ENCODE measurements at regions not wholly inside any gene's neighbourhood (a gene's known extent, or its start where the extent isn't known, plus 50 kb on each side); places are given as distances from the start of the nearest gene placed in this dataset.

DNA sequence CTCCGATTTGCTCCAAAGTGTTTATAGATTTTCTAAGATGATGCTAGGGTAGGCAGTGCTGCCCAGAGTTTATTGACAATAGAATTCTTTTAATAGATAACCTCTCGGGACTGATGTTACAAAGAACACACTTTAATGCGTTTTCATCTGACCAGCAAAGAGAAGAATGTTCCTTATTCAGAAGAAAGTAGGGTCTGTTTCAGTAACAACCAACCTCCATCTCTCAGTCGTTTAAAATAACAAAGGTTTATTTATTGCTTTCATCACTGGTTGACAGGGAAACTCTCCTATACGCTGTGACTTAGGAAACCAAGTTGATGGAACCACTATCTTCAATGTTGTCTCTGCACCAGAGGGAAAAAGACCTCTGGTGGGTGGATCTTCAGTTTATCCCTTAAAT is 55.1 kb upstream of the PAPPA start:
- Histone ChIP-seq H3K9ac (ENCODE audit: low read length) (no peak overlapping the region), H3K4me1 (ENCODE audit: low read length) (no peaks in the 10 kb centered on the region), H3K79me2 (ENCODE audit: low read length) (no peaks in the 10 kb centered on the region), H4K20me1 (ENCODE audit: insufficient read depth, low read length) (no peaks in the 10 kb centered on the region), H3K9me3 (replicated peaks; ENCODE audit: insufficient read depth, low read length) (no peaks in the 10 kb centered on the region), H3K27ac (ENCODE audit: low read length) (no peak overlapping the region), H3F3A (ENCODE audit: insufficient read depth, low read length) (no peaks in the 10 kb centered on the region), H3K36me3 (replicated peaks; ENCODE audit: insufficient read depth, low read length) (no peaks in the 10 kb centered on the region), H3K27me3 (replicated peaks; ENCODE audit: insufficient read depth, low read length) (no peaks in the 10 kb centered on the region), H3K4me3 (ENCODE audit: low read length) (no peak overlapping the region), H3K4me2 (ENCODE audit: low read depth, low read length) (no peak overlapping the region), H3K9me2 (replicated peaks; ENCODE audit: insufficient read depth, low read length) (no peaks in the 10 kb centered on the region), H2AFZ (ENCODE audit: low read length) (no peak overlapping the region)
- no peak for DNase-seq
- no peak for TF ChIP-seq EZH2phosphoT487 (IDR thresholded peaks at IDR 0.05; ENCODE audit: low read length)
- TF ChIP-seq, protein P1, sequence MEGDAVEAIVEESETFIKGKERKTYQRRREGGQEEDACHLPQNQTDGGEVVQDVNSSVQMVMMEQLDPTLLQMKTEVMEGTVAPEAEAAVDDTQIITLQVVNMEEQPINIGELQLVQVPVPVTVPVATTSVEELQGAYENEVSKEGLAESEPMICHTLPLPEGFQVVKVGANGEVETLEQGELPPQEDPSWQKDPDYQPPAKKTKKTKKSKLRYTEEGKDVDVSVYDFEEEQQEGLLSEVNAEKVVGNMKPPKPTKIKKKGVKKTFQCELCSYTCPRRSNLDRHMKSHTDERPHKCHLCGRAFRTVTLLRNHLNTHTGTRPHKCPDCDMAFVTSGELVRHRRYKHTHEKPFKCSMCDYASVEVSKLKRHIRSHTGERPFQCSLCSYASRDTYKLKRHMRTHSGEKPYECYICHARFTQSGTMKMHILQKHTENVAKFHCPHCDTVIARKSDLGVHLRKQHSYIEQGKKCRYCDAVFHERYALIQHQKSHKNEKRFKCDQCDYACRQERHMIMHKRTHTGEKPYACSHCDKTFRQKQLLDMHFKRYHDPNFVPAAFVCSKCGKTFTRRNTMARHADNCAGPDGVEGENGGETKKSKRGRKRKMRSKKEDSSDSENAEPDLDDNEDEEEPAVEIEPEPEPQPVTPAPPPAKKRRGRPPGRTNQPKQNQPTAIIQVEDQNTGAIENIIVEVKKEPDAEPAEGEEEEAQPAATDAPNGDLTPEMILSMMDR (IDR thresholded peaks at IDR 0.05; ENCODE audit: low read length) = no peak

DNA sequence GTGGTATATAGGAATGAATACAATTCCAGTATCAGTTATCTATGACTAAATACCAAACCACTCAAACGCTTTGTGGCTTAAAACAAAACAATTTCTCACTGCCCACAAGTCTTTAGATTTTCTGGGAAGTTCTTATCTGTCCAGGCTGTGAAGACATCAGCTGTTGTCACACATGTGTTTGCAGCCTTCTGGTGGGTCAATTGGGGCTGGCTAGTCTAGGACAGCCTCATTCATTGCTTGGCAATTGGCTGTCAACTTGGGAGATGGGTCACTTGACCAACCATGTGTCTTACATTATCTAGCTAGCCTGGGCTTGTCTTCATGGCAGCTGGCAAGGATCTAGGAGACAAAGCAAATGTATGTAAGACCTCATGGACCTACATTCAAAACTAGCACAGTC is 53.8 kb upstream of the PAPPA start:
- Histone ChIP-seq H3K36me3 (replicated peaks; ENCODE audit: insufficient read depth, low read length) (no peaks in the 10 kb centered on the region), H3K27ac (ENCODE audit: low read length) (no peak overlapping the region), H2AFZ (ENCODE audit: low read length) (no peak overlapping the region), H3K9me3 (replicated peaks; ENCODE audit: insufficient read depth, low read length) (no peaks in the 10 kb centered on the region), H3K79me2 (ENCODE audit: low read length) (no peaks in the 10 kb centered on the region), H3K4me1 (ENCODE audit: low read length) (no peaks in the 10 kb centered on the region), H3K9ac (ENCODE audit: low read length) (no peak overlapping the region), H3K4me2 (ENCODE audit: low read depth, low read length) (no peak overlapping the region), H4K20me1 (ENCODE audit: insufficient read depth, low read length) (no peaks in the 10 kb centered on the region), H3K27me3 (replicated peaks; ENCODE audit: insufficient read depth, low read length) (no peaks in the 10 kb centered on the region), H3F3A (ENCODE audit: insufficient read depth, low read length) (no peaks in the 10 kb centered on the region), H3K9me2 (replicated peaks; ENCODE audit: insufficient read depth, low read length) (no peaks in the 10 kb centered on the region), H3K4me3 (ENCODE audit: low read length) (no peak overlapping the region)
- no peak for DNase-seq
- TF ChIP-seq EZH2 (optimal IDR thresholded peaks at IDR 0.05; ENCODE audit: low read depth, low read length) (no peak), EZH2phosphoT487 (IDR thresholded peaks at IDR 0.05; ENCODE audit: low read length) (no peak)
- TF ChIP-seq, protein P1 (IDR thresholded peaks at IDR 0.05; ENCODE audit: low read length) = no peak

DNA sequence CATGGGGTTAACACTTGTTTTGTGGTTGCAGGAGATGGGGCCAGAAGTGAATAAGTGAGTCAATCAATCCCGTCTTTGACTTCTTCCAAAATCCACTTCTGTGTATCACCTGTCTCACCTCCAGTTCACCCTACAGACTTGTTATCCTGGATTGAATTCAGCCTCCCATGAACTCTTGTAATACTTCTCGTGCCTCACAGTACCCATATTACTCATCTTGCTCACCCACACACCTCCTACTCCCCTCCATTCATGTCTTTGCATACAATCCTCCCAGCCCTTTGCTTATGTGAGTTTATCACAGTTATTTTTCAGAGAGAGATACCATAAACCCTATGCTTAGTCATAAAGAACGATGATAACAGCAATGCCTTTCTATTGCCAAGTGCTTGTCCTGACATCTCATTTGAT is 52.9 kb upstream of the PAPPA start:
- no peaks in the 10 kb centered on the region for H3K9me2 ChIP-seq (replicated peaks; ENCODE audit: insufficient read depth, low read length)

More for the DNA sequence above, 52.9 kb upstream of the PAPPA start:
- H3K4me1 ChIP-seq (ENCODE audit: low read length) = no peaks in the 10 kb centered on the region
- no peak for DNase-seq
- H3K9me3 ChIP-seq (replicated peaks; ENCODE audit: insufficient read depth, low read length) = no peaks in the 10 kb centered on the region
- no peak overlapping the region for H3K4me2 ChIP-seq (ENCODE audit: low read depth, low read length)
- TF ChIP-seq, protein P1 (IDR thresholded peaks at IDR 0.05; ENCODE audit: low read length) = no peak
- TF ChIP-seq EZH2 (optimal IDR thresholded peaks at IDR 0.05; ENCODE audit: low read depth, low read length) (no peak), EZH2phosphoT487 (IDR thresholded peaks at IDR 0.05; ENCODE audit: low read length) (no peak)
- no peak overlapping the region for H2AFZ ChIP-seq (ENCODE audit: low read length)
- no peaks in the 10 kb centered on the region for H3K36me3 ChIP-seq (replicated peaks; ENCODE audit: insufficient read depth, low read length)
- no peaks in the 10 kb centered on the region for H3K79me2 ChIP-seq (ENCODE audit: low read length)
- H3K4me3 ChIP-seq (ENCODE audit: low read length) = no peak overlapping the region
- H3F3A ChIP-seq (ENCODE audit: insufficient read depth, low read length) = no peaks in the 10 kb centered on the region
- H4K20me1 ChIP-seq (ENCODE audit: insufficient read depth, low read length) = no peaks in the 10 kb centered on the region
- no peak overlapping the region for H3K27ac ChIP-seq (ENCODE audit: low read length)
- no peak overlapping the region for H3K9ac ChIP-seq (ENCODE audit: low read length)
- no peaks in the 10 kb centered on the region for H3K27me3 ChIP-seq (replicated peaks; ENCODE audit: insufficient read depth, low read length)
